ENCODE measurements at regions not wholly inside any gene's neighbourhood (a gene's known extent, or its start where the extent isn't known, plus 50 kb on each side); places are given as distances from the start of the nearest gene placed in this dataset.

DNA sequence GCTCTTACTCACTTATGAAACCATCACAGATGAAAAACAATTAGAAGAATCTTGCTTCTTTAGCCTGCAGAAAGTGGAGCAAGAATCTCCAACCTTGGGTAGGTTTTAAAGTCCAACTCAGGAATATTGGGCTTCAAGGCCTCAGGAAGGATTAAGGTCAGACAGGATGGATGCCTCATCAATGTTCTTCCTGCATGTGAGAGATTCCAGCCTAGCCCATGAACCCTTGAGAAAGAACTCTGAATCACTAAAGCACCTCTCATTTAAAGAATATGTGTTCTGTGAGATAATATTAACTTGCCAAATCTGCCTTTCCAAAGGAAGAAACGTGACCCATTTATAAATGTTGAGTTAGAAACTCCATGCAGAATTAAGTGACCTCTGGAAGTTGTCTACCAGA lies 345.2 kb upstream of the CAMK1G start:
- no peak for DNase-seq

GRCh38 chr1:209240351-209240750 lies 343.2 kb upstream of the CAMK1G start:
- DNase-seq = no peak

- no peak for DNase-seq
Measured at GRCh38 chr1:209241487-209241886, 342.0 kb upstream of the CAMK1G start.

GRCh38 chr1:209248649-209249279 lies 334.8 kb upstream of the CAMK1G start:
- DNase-seq = peak in 8 of 14 donors; percentile 1 to 23 (median 8)

- DNase-seq = peak in 1 of 14 donors; percentile 16
Measured at GRCh38 chr1:209249280-209249670, 334.2 kb upstream of the CAMK1G start.

- DNase-seq = peak in 1 of 14 donors; percentile 2
Measured at GRCh38 chr1:209249785-209250440, 333.6 kb upstream of the CAMK1G start.

DNA sequence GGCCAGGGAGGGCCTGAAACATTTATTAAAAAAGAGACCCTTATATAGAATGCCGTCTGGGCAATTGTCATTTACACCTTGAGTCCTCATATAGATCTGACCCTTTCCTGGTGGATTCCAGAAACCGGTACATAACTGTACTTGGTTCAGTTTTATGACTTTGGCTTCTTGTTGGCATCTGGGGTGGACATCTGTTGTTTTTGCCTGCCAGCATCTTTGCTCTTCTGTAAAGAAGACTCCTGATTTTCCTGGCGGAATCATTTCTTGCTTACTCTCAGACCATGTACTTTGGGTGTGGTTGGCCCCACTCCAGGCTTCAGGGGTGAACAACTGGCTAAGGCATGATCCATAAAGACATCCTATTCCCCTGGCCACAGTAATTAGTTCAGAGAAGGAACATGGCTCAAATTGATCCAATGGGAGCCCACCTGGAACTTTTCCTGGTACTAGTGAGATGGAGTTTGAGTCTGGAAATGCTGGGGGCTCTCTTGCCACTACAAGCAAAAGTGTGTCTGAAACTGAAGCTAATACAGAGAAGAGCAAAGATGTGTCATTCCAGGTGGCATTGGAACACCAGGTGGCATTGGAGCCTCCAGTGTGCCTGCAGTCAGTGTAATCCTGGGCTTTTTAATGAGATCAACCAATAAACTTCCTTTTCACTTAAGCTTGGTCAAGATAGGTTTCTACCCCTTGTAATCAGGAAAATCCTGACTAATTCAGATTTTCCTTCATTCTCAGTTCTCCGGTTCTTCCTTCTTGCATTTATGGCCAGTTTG lies 332.5 kb upstream of the CAMK1G start:
- DNase-seq = no peak

GRCh38 chr1:209256766-209257350 lies 326.7 kb upstream of the CAMK1G start:
- no peak for DNase-seq

- DNase-seq = no peak
Measured at GRCh38 chr1:209257454-209257853, 326.1 kb upstream of the CAMK1G start.

GRCh38 chr1:209260136-209260535 lies 323.4 kb upstream of the CAMK1G start:
- DNase-seq = no peak

- DNase-seq = no peak
Measured at GRCh38 chr1:209262631-209263030, 320.9 kb upstream of the CAMK1G start.

DNA sequence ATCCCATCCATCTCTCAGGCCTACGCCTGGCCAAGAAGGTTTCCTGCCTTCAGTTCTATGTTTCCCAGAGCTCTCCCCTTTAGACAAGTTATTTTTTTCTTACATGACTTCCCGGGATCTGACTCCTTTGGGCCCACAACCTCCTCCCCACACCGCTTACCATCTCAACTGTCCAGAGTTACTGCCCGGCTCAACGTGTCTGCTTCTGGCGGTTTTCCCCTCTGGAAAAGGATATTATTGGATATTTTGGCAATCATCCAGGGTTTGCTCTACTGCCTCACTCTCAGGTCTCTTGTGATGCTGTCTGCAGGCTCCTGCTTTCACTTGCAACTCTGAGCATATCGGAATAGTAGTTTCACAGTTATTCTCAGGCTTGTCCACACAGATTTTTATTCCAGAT lies 318.2 kb upstream of the CAMK1G start:
- DNase-seq = no peak

DNA sequence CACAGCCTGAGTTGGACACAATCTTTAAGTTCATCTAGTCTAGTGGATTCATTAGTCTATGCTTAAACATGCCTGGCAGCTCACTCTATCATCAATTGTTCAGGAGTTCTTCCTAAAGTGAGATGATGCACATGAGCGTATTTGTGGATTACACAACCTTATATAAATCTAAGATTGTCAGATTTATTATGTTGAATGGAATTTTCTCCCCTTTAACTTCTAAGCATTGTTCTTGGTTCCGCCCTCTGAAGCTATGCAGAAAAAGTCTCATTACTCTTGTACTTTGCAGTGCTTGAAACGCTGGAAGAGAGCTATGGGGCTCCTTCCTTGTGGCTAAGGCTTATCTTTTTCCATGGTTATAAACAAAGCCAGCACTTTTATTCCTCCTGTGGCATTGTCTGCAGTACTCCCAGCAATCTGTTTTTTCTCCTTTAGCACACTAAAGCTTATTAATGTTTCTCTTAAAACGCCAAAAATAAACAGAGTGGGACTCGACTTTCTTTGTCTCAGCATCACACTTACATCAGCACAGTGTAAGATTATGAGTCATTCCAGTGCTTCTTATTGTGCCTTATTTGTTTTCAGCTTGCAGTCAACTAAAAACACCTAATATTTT lies 316.8 kb upstream of the CAMK1G start:
- DNase-seq = no peak

DNA sequence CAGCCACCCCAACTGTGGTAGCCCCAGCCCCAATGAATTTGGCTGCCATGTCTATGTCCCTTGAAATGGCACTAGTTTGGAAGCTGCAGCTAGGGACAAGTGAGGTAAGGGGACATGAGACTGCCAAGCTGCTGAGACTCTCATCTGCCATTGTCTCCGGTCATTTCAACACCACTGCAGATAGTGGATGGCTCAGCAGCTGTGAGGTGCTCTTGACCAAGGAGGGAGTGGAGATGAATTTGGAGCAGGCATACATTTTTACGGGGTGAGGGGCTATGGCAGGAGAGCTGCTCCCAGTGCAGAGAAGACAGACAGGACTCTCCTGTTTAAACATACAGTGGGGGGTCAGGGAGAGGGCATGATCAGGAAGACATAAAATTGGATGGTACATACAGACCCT lies 315.5 kb upstream of the CAMK1G start:
- no peak for DNase-seq

DNA sequence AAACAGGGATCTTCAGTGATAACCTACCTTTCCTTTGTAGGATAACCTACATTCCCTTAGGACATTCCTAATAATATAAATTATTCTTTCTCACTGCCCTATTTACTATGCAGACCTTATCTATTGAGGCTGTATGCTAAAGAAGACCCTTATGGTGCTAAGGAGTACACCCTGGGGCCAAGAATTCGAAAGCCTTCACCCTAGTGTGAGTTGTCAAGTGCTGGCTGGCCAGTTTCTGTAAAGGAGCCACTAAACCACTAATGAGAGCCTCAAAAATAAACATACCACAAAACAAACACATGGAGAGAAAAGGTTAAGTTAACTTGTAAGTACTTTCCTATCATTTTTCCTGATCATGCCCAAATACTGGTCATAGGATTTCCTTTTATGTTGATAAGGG lies 315.0 kb upstream of the CAMK1G start:
- DNase-seq = no peak

- DNase-seq = no peak
Measured at GRCh38 chr1:209276321-209276720, 307.2 kb upstream of the CAMK1G start.

GRCh38 chr1:209277662-209278061 lies 305.9 kb upstream of the CAMK1G start:
- DNase-seq = no peak

GRCh38 chr1:209291715-209292114 lies 291.8 kb upstream of the CAMK1G start:
- DNase-seq = no peak

DNA sequence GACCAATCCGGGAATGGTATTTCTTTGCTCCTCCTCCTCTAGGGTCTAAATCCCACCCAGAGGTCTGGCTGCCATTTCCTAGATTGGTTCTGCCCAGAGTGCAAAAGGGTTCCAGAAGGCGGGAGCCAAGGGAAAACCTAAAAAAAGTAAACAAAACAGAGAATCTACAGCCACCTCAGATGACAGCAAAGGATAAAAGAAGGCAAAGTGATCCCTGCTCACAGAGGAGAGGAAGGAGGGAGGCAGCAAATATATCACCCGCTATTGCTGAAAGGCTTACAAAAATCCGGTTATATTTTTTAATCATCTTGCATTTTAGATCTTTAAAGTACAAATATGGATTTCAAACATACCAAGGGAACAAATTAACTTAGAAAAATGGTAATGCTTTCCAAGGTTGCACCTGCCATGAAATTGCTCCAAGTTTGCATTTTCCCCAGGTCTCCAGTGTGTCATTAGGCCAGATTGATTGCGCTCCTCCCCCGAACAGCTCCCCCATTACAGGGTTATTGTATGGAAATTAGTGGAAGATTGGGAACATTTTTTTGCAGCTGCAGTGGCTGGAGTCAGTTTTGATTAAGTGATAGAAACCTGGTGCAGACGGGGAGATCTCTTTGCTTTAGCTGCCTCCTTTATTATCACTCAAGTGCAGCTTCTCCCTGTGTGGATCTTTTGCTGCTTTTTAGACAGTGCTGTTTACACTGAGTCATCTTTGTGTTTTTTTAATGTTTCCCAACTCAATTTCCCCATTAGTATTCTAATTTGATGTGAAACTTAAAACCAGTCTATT lies 280.5 kb upstream of the CAMK1G start:
- no peak for DNase-seq

DNA sequence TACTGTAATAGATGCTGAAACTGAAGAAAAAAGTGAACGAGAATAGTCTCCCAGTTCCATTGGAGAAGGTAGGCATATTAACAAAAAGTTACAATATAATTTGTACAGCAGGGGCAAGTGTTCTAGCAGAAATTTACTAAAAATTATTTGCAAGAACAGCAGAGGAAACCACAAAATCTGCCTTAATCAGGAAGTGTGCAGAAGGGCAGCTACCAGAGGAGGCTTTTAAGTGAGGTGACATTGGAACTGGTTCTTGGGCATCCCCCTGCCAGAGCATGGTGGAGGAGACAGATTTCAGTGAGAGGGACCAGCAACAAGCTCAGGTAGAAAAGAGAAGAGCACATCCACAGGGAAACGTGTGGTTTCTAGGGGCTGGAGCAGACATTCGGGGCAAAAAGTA lies 279.3 kb upstream of the CAMK1G start:
- no peak for DNase-seq

- no peak for DNase-seq
Measured at GRCh38 chr1:209305221-209305954, 278.1 kb upstream of the CAMK1G start.
